NOMO-1 treated with DMSO at 0.1 percent for 48 hours (cell line): ENCODE measurements at regions not wholly inside any gene's neighbourhood (a gene's known extent, or its start where the extent isn't known, plus 50 kb on each side); places are given as distances from the start of the nearest gene placed in this dataset.

Experiments used
- DNase-seq: peaks from one replicate; lab custom pipeline; 2025; ENCODE audit not compliant: unreplicated experiment; lab: John Stamatoyannopoulos, UW

DNA sequence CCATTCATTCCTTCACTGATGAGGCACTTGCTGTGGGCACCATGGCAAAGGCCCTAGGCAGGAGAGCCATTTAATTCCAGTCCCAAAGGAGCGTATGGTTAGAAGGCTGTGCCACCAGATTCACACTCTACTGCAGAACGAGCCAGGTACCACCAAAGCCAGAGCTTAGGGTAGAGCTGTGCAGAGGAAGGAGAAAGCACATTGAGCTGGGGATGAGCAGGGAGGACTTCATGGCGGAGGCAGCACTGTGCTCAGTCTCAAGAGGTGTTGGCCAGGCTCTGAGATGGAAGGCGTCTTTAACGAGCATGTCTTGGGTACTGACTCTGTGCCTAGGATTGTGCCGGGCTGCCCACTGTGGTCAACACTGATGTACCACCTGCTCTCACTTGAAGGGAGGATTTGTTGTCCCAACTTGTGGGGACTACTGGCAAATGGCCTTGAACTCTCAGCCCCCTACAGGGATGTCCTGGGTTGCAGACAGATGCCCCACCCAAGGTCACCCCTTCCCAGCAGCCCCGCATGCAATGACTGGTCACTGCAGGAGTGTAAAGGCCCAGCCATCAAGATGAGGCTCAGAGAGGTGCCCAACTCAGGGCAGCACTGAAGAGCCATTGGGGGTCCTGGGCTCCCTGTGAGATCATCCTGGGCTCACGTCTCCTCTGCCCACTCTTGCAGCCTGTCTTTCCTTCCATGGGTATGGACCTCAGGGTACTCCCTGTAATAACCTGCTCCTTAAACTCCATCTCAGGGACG lies 251.4 kb downstream of the GLI2 start:
- no peak for DNase-seq

DNA sequence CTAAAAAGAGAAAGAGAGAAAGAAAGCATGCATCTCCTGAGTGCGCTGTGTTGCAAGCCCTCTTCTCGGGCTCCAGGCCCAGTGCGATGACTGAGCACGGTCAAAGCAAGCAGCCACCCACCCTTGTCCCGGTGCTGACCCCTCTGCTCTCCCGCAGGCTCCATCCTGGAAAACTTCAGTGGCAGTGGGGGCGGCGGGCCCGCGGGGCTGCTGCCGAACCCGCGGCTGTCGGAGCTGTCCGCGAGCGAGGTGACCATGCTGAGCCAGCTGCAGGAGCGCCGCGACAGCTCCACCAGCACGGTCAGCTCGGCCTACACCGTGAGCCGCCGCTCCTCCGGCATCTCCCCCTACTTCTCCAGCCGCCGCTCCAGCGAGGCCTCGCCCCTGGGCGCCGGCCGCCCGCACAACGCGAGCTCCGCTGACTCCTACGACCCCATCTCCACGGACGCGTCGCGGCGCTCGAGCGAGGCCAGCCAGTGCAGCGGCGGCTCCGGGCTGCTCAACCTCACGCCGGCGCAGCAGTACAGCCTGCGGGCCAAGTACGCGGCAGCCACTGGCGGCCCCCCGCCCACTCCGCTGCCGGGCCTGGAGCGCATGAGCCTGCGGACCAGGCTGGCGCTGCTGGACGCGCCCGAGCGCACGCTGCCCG lies 252.5 kb downstream of the GLI2 start:
- DNase-seq: no peak

DNA sequence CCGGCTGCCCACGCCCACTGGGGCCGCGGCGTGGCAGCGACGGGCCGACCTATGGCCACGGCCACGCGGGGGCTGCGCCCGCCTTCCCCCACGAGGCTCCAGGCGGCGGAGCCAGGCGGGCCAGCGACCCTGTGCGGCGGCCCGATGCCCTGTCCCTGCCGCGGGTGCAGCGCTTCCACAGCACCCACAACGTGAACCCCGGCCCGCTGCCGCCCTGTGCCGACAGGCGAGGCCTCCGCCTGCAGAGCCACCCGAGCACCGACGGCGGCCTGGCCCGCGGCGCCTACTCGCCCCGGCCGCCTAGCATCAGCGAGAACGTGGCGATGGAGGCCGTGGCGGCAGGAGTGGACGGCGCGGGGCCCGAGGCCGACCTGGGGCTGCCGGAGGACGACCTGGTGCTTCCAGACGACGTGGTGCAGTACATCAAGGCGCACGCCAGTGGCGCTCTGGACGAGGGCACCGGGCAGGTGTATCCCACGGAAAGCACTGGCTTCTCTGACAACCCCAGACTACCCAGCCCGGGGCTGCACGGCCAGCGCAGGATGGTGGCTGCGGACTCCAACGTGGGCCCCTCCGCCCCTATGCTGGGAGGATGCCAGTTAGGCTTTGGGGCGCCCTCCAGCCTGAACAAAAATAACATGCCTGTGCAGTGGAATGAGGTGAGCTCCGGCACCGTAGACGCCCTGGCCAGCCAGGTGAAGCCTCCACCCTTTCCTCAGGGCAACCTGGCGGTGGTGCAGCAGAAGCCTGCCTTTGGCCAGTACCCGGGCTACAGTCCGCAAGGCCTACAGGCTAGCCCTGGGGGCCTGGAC lies 253.2 kb downstream of the GLI2 start:
- DNase-seq: no peak

DNA sequence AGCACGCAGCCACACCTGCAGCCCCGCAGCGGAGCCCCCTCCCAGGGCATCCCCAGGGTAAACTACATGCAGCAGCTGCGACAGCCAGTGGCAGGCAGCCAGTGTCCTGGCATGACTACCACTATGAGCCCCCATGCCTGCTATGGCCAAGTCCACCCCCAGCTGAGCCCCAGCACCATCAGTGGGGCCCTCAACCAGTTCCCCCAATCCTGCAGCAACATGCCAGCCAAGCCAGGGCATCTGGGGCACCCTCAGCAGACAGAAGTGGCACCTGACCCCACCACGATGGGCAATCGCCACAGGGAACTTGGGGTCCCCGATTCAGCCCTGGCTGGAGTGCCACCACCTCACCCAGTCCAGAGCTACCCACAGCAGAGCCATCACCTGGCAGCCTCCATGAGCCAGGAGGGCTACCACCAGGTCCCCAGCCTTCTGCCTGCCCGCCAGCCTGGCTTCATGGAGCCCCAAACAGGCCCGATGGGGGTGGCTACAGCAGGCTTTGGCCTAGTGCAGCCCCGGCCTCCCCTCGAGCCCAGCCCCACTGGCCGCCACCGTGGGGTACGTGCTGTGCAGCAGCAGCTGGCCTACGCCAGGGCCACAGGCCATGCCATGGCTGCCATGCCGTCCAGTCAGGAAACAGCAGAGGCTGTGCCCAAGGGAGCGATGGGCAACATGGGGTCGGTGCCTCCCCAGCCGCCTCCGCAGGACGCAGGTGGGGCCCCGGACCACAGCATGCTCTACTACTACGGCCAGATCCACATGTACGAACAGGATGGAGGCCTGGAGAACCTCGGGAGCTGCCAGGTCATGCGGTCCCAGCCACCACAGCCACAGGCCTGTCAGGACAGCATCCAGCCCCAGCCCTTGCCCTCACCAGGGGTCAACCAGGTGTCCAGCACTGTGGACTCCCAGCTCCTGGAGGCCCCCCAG lies 254.1 kb downstream of the GLI2 start:
- no peak for DNase-seq

DNA sequence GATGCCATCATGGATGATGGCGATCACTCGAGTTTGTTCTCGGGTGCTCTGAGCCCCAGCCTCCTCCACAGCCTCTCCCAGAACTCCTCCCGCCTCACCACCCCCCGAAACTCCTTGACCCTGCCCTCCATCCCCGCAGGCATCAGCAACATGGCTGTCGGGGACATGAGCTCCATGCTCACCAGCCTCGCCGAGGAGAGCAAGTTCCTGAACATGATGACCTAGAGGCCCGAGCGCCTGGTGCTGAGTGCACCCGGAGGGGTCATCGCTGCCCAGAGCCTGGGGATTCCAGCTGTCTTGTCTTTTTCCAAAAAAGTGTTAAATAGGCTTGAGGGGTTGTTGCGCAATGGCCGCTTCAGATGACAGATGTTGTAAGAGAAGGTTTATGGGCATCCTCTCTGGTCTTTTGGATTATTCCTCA lies 254.8 kb downstream of the GLI2 start:
- DNase-seq: no peak

DNA sequence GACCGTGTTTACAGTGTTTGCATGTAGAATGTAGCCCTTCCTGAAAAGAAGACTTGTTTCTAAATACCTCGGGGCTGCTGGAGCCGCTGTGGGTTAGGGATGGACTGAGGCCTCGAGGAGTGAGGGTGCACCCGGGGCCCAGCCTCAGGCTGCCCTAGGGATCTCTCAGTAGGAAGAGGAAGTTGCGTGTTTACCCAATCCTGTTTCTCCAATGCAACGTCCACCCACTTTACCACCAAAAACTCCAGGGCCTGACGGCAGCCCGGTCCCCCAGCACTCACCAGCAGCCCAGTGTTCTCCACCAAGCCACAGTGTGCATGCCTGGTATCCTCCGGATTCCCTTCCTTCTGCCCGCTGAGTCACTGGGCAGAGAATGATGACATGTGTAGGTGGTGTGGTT lies 255.8 kb downstream of the GLI2 start:
- no peak for DNase-seq

DNA sequence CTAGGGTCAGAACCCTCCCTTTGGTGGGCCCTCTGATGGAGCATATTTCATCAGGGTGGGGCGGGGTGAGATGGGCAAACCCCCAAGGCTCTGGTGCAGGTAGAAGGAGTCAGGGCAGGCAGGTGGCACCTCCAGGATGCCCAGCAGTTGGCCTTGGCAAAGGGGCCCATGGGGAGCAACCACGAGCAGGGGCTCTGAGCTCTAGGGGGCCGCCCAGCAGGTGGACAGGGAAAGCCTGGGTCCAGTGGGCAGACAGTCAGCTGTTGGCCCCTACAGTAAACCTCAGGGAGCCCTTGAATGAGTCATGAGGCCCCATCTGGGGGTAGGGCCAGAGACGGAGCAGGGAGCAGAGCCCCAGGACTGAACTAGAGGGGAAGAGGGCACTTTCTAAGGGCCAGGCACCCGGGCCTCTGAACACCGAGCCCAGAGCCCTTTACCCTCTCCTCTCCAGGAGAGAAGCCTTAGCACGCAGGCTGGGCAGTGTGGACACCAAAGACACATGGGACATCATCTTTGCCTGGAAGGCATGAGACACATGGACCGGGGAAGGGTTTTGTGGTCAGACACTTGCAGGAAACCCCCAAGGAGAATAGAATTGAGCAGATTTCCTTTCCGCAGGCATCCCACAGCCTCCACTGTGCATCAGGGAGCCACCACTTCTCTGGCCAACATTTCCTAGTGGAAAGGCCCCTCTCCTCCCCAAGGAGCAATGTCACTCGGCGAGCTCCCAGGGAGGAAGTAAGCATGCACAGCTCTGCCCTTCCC lies 257.3 kb downstream of the GLI2 start:
- DNase-seq: no peak

DNA sequence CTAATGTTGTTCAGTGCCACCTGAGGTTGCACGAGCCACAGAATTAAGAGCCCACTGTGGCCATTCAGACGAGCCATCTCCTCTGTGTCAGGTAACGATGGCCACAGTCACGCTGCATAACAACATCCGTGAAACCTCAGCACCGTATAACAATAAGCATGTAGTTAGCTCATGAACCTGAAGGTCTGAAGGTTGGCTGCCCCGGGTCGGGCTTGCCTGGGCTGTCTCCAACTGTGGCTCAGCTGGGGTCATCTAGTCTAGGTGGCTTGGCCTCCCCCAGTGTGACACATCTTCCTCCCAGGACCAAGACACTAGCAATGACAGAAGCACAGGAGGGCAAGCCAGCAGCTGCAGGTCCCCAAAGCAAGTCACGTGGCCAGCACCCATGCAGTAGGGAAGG lies 258.0 kb downstream of the GLI2 start:
- DNase-seq: no peak

DNA sequence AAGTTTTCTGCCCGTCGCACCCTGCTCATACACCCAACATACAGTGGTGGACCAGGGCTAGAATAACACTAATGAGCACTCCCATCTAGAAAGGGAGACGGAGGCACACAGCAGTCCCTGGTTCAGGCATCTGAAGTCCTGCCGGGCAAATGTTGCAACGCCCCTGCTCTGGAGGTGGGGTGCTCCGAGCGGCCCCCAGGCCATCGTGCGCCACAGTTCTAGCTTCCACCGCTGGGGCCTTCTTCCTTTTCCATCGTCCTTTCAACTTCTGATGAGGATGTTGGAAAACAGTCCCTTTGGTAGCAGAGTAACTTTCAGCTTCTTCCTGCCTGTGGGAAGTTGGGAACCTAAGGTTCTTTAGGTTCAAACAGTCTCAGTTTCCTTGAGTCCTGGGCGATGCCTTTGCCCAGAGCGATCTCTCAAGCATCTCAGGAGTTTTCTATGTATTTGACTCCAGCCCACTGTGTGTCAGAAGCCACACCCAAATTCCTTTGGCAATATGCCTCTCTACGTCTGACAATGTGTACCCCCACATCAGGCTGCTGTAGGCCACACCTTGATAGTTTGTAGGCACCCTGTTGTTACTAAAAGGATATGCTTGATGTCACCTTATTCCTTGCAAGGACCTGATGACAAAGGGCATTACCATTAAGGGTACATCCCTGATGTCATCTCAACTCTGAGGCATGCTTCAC lies 258.8 kb downstream of the GLI2 start:
- no peak for DNase-seq

DNA sequence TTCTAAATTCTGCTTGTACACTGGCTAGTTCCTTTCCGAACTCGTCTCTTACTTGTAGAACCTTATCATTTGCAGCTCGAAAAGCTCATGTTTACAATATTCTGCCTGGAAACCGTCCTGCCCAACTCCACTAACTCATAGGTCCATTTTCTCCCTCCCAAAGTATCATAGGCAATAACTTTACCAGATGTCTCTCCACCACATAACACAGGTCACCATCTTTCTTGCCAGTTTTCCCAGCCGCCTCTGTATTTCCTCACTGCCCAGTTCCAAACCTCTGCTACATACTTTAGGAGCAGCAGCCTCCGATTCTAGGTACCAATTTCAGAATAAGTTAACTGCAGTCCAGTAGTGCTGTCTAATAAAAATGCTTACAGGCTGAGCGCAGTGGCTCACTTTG lies 259.5 kb downstream of the GLI2 start:
- DNase-seq: no peak

DNA sequence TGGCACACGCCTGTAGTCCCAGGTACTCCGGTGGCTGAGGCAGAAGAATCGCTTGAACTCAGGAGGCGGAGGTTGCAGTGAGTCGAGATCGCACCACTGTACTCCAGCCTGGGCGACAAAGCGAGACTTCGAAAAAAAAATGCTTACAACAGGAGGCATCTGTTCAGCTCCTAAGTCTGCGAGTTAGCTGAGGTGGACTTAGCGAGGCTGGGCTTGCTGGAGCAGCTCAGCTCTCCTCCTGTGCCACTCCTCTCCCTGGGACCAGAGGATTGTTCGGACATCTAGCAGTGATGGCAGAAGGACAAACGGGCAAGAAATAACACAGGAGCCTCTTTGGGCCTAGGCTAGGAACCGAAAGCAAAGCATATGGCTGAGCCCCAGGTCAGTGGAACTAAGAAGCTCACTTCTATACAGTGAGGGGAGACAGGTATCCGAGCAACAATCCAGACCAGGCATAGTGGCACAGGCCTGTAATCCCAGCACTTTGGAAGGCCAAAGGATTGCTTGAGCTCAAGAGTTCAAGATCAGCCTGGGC lies 260.1 kb downstream of the GLI2 start:
- DNase-seq: no peak

DNA sequence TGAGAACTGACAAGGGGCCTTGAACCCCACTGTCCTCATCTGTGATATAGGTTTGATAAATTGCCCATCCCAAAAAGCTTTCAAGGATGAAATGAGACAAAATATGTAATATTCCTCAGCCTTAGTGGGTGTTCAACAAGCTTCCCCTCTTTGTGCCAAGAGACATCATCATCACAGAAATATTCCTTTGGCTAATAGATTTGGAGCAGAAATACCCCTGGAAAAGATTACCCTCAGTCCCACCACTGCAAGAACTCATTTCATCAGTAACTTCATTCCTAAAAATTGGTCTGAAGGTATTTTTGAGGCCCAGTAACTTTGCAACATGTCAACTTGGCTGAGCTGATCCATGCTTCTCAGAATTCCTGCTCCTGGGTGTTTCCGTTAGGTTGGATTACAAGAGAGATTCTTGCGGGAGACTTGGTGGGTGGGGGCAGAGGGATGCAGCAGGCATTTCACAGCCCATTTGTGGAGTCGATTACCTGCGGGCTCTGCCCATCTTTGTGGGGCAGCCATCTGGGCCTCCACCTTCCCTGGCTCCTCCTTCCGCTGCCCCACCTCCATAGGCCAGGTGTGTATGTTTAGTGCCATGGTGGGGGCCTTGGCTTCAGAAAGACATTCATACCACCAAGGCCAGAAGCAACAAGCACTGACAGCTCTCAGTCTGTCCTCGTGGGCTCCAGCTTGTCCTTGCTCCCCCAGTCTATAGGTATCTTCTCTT lies 263.9 kb downstream of the GLI2 start:
- DNase-seq: no peak

DNA sequence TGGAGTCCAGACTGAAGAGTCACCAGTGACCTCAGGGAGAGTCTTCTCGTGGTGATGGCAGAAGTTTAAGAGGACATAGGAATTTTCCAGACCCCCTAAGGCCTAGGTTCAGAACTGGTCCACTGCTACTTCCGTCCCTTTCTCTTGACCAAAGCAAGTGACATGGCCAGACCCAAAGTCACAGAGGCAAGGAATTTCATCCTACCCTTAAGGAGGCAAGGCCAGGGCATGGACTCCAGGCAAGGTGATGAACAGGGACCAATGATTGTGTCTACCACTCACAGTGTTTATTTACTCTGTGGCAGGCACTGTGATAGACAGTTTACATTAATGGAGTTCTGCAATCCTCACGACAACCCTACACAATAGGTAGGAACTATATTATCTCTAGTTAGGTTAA lies 265.1 kb downstream of the GLI2 start:
- no peak for DNase-seq

DNA sequence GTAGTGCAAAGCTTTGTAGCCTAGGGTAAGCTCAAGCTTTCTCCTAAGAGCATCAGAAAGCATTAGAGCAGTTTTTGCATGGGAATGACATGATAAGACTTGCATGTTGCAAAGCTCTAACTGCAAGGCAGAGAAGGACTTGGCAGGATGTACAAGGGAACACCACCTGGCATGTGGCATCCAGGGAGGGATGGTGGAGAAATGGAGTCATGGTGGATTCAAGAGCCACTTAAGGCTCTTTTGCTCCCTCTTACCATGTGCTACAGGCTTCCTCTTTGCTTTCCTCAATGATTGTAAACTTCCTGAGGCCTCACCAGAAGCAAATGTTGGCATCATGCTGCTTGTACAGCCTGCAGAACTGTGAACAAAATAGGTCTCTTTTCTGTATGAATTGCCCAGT lies 266.0 kb downstream of the GLI2 start:
- DNase-seq: no peak

DNA sequence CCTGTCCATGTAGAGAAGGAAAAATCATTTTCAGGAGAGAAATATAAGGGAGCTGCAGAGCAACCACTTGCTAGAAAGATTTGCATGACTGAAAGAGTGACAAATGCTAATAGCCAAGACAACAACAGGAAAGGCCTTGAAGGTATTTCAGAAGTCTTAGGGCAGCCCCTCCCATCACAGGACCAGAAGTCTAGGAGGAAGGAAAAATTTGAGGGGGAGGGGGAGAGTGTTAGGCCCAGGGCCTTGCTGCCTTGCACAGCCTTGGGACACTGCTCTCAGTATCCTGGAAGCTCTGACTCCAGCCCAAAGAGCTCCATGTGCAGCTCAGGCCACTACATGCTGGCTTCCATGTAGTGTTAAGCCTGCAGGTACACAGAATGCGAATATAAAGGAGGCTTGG lies 266.9 kb downstream of the GLI2 start:
- no peak for DNase-seq

DNA sequence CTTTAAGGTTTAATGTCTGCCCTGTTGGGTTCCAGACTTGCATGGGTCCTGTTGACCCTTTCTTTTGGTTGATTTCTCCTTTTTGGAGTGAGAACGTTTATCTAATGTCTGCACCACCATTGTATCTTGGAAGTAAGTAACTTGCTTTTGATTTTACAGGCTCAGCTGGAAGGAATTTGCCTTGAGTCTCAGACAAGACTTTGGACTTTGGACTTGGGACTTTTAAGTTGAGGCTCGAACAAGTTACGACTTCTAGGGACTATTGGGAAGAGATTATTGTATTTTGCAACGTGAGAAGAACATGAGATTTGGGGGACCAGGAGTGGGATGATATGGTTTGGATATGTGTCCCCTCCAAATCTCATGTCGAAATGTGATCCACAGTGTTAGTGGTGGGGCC lies 267.7 kb downstream of the GLI2 start:
- DNase-seq: no peak

DNA sequence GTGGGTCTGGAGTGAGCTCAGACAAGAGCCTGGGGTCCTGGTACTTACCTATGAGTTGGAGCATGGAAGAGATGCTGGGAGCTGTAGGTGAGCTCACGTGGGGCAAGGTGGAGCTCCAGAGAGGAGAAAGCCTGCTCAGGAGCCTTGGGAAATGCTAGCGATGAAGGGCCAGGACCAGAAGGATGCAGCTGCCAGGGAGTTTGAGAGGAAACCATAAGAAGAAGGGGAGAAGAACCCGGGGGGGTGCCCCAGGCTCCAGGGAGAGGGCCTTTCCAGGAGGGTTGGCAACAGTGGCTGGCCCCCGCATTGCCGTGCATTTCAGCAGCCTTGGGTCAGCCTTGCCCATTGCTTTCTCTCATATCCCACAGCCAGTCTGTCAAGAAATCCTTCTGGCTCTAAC lies 268.7 kb downstream of the GLI2 start:
- no peak for DNase-seq

DNA sequence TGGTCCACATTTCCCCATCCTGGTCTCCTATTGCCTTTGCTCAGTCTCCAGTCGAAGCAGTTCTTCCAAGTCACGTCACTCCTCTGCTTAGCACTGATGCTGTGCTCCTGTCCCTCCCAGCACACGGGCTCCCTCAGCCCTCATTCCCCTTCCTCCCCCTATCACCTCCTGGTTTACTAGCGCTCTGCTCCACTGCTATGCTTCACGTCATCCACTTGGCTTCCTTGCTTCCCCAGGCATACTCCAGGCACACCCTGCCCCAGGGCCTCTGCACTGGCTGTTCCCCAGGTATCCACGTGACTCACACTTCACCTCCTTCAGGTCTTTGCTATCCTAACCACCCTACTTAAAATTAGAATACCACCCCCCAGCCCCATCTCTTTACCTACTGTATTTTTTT lies 269.3 kb downstream of the GLI2 start:
- no peak for DNase-seq

DNA sequence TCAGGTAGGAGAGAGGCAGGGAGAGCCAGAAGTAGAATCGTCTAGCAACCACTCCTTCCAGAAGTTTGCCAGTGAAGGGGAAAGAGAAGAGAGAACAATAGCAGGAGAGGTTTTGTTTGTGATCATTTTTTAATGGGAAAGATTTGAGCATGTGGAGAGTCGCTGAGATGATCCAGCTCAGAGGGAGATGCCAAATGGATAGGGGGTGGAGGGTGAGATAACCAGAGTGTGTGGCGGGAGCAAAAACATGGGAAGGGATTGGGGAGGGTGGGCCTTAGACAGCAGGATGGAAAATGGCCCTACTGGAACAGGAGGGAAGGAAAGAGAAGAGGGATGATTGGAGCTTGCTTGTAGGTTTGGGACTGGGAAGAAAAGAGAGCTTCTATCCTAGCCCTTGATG lies 269.8 kb downstream of the GLI2 start:
- no peak for DNase-seq
